HCT116 (cell line): ENCODE measurements at regions not wholly inside any gene's neighbourhood (a gene's known extent, or its start where the extent isn't known, plus 50 kb on each side); places are given as distances from the start of the nearest gene placed in this dataset.

ENCODE experiments used
- ATAC-seq: fragments of 200-7000 bp; cut with Tn5 transposase; 2 replicates; pipeline ENCODE4 v1.9.1; 2020; ENCODE audit warnings: mild to moderate bottlenecking, moderate library complexity
- BruUV-seq: library from RNA; stranded (reverse); fragments of 400-500 nt; replicated peaks from 2 replicates; lab custom pipeline; 2021; lab: Mats Ljungman, UMichigan
- CTCF ChIA-PET: fragments of 300-600 bp; sonication (Branson Sonifier 250); formaldehyde crosslinking; loops from one replicate; lab custom pipeline; 2021; ENCODE audit warnings: antibody characterized with exemption; lab: Charles Lee
- POLR2A ChIA-PET: fragments of 300-600, 350-600 bp; sonication (Branson Sonifier 250); formaldehyde crosslinking; loops from one replicate; lab custom pipeline; 2021; ENCODE audit warnings: antibody characterized with exemption; lab: Charles Lee
- RAD21 ChIA-PET, 2 experiments: fragments of 300-600 bp; sonication (Branson Sonifier 250); formaldehyde crosslinking; loops; one replicate each; lab custom pipeline; 2023; ENCODE audit warnings: low total read pairs in 2 of 2; ENCODE audit not compliant: uncharacterized antibody in 2 of 2, unreplicated experiment in 2 of 2, low non-redundant PET in 1 of 2; lab: Charles Lee
- DNase-seq: peaks from one replicate; pipeline ENCODE4 v3.0.0-alpha.2; 2010; ENCODE audit warnings: low read depth, low spot score
- H2AFZ ChIP-seq: fragments of 200-600 bp; shearing (Covaris generic), sonication (generic); 2 replicates; pipeline ENCODE4 v1.6.1; 2017; ENCODE audit warnings: low read depth, mixed run types, mixed read lengths, antibody characterized with exemption, low read length; ENCODE audit not compliant: poor library complexity, severe bottlenecking
- H3K27ac ChIP-seq: 2 replicates; pipeline ENCODE4 v1.5.1; 2012; ENCODE audit warnings: low read depth, low read length
- H3K27me3 ChIP-seq: fragments of 200-600 bp; sonication (generic); 2 replicates; pipeline ENCODE4 v1.6.1; 2016; ENCODE audit warnings: mixed run types, low read length, mixed read lengths; ENCODE audit not compliant: insufficient read depth
- H3K36me3 ChIP-seq, 2 experiments: fragments of 200-500 bp in 1 of 2; fragments of 200-600 bp in 1 of 2; sonication (Bioruptor generic) in 1 of 2; sonication (generic) in 1 of 2; 2 replicates each; pipeline versions ENCODE4 v1.5.1 to v1.6.1; 2014 to 2016; ENCODE audit warnings: low read length in 2 of 2, inconsistent platforms in 1 of 2, mixed read lengths in 1 of 2, mixed run types in 1 of 2; ENCODE audit not compliant: insufficient read depth in 2 of 2, control insufficient read depth in 1 of 2
- H3K4me1 ChIP-seq, 2 experiments: fragments of 200-600 bp in 1 of 2; sonication (generic) in 1 of 2; 2 replicates each; pipeline versions ENCODE4 v1.5.1 to v1.6.1; 2012 to 2017; ENCODE audit warnings: low read length in 2 of 2, inconsistent platforms in 1 of 2, mild to moderate bottlenecking in 1 of 2, mixed read lengths in 1 of 2, mixed run types in 1 of 2, moderate library complexity in 1 of 2; ENCODE audit not compliant: insufficient read depth in 2 of 2, control insufficient read depth in 1 of 2
- H3K4me2 ChIP-seq: fragments of 200-600 bp; sonication (generic); 2 replicates; pipeline ENCODE4 v1.6.1; 2017; ENCODE audit warnings: mixed run types, low read length, mixed read lengths
- H3K4me3 ChIP-seq, 2 experiments: fragments of 200-600 bp in 1 of 2; sonication (generic) in 1 of 2; replicated peaks in 1 of 2; 2 replicates each; pipeline ENCODE4 v1.5.1; 2011 to 2016; ENCODE audit warnings: low read length in 2 of 2, control low read depth in 1 of 2, low read depth in 1 of 2, mild to moderate bottlenecking in 1 of 2, mixed read lengths in 1 of 2, mixed run types in 1 of 2
- H3K79me2 ChIP-seq: fragments of 200-600 bp; sonication (generic); 2 replicates; pipeline ENCODE4 v1.6.1; 2017; ENCODE audit warnings: mild to moderate bottlenecking, mixed run types, low read length, moderate library complexity, mixed read lengths; ENCODE audit not compliant: insufficient read depth
- H3K9ac ChIP-seq: fragments of 200-600 bp; sonication (generic); 2 replicates; pipeline ENCODE4 v1.6.1; 2016; ENCODE audit warnings: low read length, mixed read lengths
- H3K9me2 ChIP-seq: fragments of 200-600 bp; sonication (generic), shearing (Covaris generic); 2 replicates; pipeline ENCODE4 v1.6.1; 2017; ENCODE audit warnings: mixed run types, mild to moderate bottlenecking, moderate library complexity; ENCODE audit not compliant: insufficient read depth
- H3K9me3 ChIP-seq, 2 experiments: fragments of 200-500 bp in 1 of 2; fragments of 200-600 bp in 1 of 2; sonication (Bioruptor generic) in 1 of 2; sonication (generic) in 1 of 2; 2 replicates each; pipeline ENCODE4 v1.6.1; 2014 to 2017; ENCODE audit warnings: low read length in 2 of 2, mixed read lengths in 2 of 2, inconsistent platforms in 1 of 2, low read depth in 1 of 2, mild to moderate bottlenecking in 1 of 2, mixed run types in 1 of 2, moderate library complexity in 1 of 2; ENCODE audit not compliant: control insufficient read depth in 1 of 2, insufficient read depth in 1 of 2
- H4K20me1 ChIP-seq: fragments of 200-600 bp; sonication (generic), shearing (Covaris generic); 2 replicates; pipeline ENCODE4 v1.6.1; 2017; ENCODE audit warnings: mixed run types, mild to moderate bottlenecking, moderate library complexity; ENCODE audit not compliant: insufficient read depth
- ATF3 ChIP-seq: IDR thresholded peaks from 2 replicates; pipeline ENCODE4 v1.6.1; 2012
- CBX3 ChIP-seq: IDR thresholded peaks from 2 replicates; pipeline ENCODE4 v1.6.1; 2012; ENCODE audit warnings: low read depth
- EGR1 ChIP-seq: IDR thresholded peaks from 2 replicates; pipeline ENCODE4 v1.6.1; 2012; ENCODE audit warnings: low read depth
- EZH2 ChIP-seq: fragments of 200-600 bp; sonication (generic); IDR thresholded peaks from 2 replicates; pipeline ENCODE4 v1.6.1; 2017; ENCODE audit warnings: antibody characterized with exemption, mixed run types
- FOSL1 ChIP-seq: IDR thresholded peaks from 2 replicates; pipeline ENCODE4 v1.6.1; 2012; ENCODE audit warnings: low read depth
- JUND ChIP-seq: IDR thresholded peaks from 2 replicates; pipeline ENCODE4 v1.6.1; 2012
- MAX ChIP-seq: IDR thresholded peaks from 2 replicates; pipeline ENCODE4 v1.6.1; 2012
- POLR2A ChIP-seq: IDR thresholded peaks from 2 replicates; pipeline ENCODE4 v1.7.0; 2011; ENCODE audit warnings: borderline replicate concordance; ENCODE audit not compliant: insufficient read depth, insufficient read length; ENCODE audit errors: extremely low read depth
- POLR2AphosphoS5 ChIP-seq: IDR thresholded peaks from 2 replicates; pipeline ENCODE4 v1.6.1; 2011; ENCODE audit warnings: mild to moderate bottlenecking, low read depth, low read length, moderate library complexity
- RAD21 ChIP-seq: IDR thresholded peaks from 2 replicates; pipeline ENCODE4 v1.6.1; 2012; ENCODE audit warnings: low read depth, mild to moderate bottlenecking
- SIN3A ChIP-seq: IDR thresholded peaks from 2 replicates; pipeline ENCODE4 v1.6.1; 2012; ENCODE audit warnings: low read depth
- SP1 ChIP-seq: IDR thresholded peaks from 2 replicates; pipeline ENCODE4 v1.6.1; 2012; ENCODE audit warnings: low read depth
- YY1 ChIP-seq: IDR thresholded peaks from 2 replicates; pipeline ENCODE4 v1.6.1; 2011; ENCODE audit warnings: low read length, low read depth, moderate library complexity, mild to moderate bottlenecking; ENCODE audit not compliant: insufficient replicate concordance; ENCODE audit errors: extremely low read depth
- ZBTB33 ChIP-seq: IDR thresholded peaks from 2 replicates; pipeline ENCODE4 v1.6.1; 2011; ENCODE audit warnings: mild to moderate bottlenecking, low read length, moderate library complexity; ENCODE audit not compliant: insufficient replicate concordance; ENCODE audit errors: extremely low read depth
- ZNF274 ChIP-seq: fragments of 200-500 bp; sonication (Bioruptor generic); IDR thresholded peaks from 2 replicates; pipeline ENCODE4 v1.6.1; 2014; ENCODE audit warnings: mild to moderate bottlenecking, low read depth, low read length, inconsistent platforms
- intact Hi-C: fragments of 100-400 bp; cut with micrococcal nuclease; formaldehyde crosslinking; loops from 2 replicates; pipeline ENCODE4 v1.10.0; 2022

- Histone ChIP-seq H3K4me1 (peaks cover 0 to 15% of the 10 kb centered on the region in 2 experiments; a peak in 2 of 4 replicates), H3K4me2 (no peak overlapping the region; the same call in 1 of the 2 replicates), H3K79me2 (no peaks in the 10 kb centered on the region), H3K27ac (no peak overlapping the region), H3K36me3 (no peaks in the 10 kb centered on the region), H3K9me2 (no peaks in the 10 kb centered on the region), H3K9ac (no peak overlapping the region), H4K20me1 (no peaks in the 10 kb centered on the region), H3K4me3 (no peak overlapping the region), H2AFZ (no peak overlapping the region), H3K27me3 (no peaks in the 10 kb centered on the region), H3K9me3 (no peaks in the 10 kb centered on the region)
- ChIA-PET RAD21 (no interaction called here), POLR2A (no interaction called here), CTCF (no interaction called here)
- no peak for TF ChIP-seq EZH2
- TF ChIP-seq ZNF274, result no peak
- TF ChIP-seq FOSL1, result peak; percentile 7; the same call in 1 of the 2 replicates
- TF ChIP-seq ATF3, result no peak
- ATAC-seq, result peak; percentile 69; the same call in 1 of the 2 replicates
- intact Hi-C loops, result no loop called here
- no peak for DNase-seq
- BruUV-seq, result no TSS peak
Observed at GRCh38 chr2:188189356-188189755, 102.3 kb upstream of the GULP1 start.

GRCh38 chr2:188193230-188193629 is 98.4 kb upstream of the GULP1 start:
- BruUV-seq, result no TSS peak
- H3K4me2 ChIP-seq, result peak overlapping the region; percentile 25; the same call in 1 of the 2 replicates
- no peaks in the 10 kb centered on the region for H4K20me1 ChIP-seq
- H3K4me1 ChIP-seq, result peaks cover 0 to 15% of the 10 kb centered on the region in 2 experiments; a peak in 2 of 4 replicates
- ChIA-PET CTCF (no interaction called here), POLR2A (no interaction called here)
- H3K9me2 ChIP-seq, result no peaks in the 10 kb centered on the region
- intact Hi-C loops, result no loop called here
- DNase-seq, result no peak
- no peak overlapping the region for H3K4me3 ChIP-seq
- no peaks in the 10 kb centered on the region for H3K27me3 ChIP-seq
- no peaks in the 10 kb centered on the region for H3K36me3 ChIP-seq
- no peak for TF ChIP-seq RAD21
- no peak for TF ChIP-seq ATF3
- no peak for TF ChIP-seq ZBTB33
- no peak for TF ChIP-seq EGR1
- no peak for TF ChIP-seq JUND
- TF ChIP-seq CBX3, result no peak
- no peak for TF ChIP-seq POLR2A
- TF ChIP-seq FOSL1, result no peak
- TF ChIP-seq MAX, result no peak
- TF ChIP-seq YY1, result no peak
- no peak for TF ChIP-seq ZNF274
- no peak for TF ChIP-seq SP1
- TF ChIP-seq EZH2, result no peak
- TF ChIP-seq SIN3A, result no peak
- TF ChIP-seq POLR2AphosphoS5, result no peak
- TF ChIP-seq, all 23 proteins: peak for 0
- H3K9me3 ChIP-seq, result no peaks in the 10 kb centered on the region
- no peak overlapping the region for H3K9ac ChIP-seq
- ATAC-seq, result peak; percentile 36; the same call in 1 of the 2 replicates
- no peaks in the 10 kb centered on the region for H3K79me2 ChIP-seq
- H2AFZ ChIP-seq, result peak overlapping the region; percentile 71
- RAD21 ChIA-PET, result no interaction called here
- no peak overlapping the region for H3K27ac ChIP-seq
